Astrocyte of the cerebellum (primary cell): ENCODE measurements at regions not wholly inside any gene's neighbourhood (a gene's known extent, or its start where the extent isn't known, plus 50 kb on each side); places are given as distances from the start of the nearest gene placed in this dataset.

Experiments used
- DNase-seq: peaks from one replicate; pipeline ENCODE4 v3.0.0-alpha.2; 2011; ENCODE audit warnings: low read depth
- H3K4me3 ChIP-seq: 2 replicates; pipeline ENCODE4 v1.5.1; 2011; ENCODE audit warnings: mild to moderate bottlenecking, low read depth, low read length, moderate library complexity
- CTCF ChIP-seq: IDR thresholded peaks from 2 replicates; pipeline ENCODE4 v1.5.1; 2012; ENCODE audit warnings: low read length, low read depth, moderate library complexity, mild to moderate bottlenecking; ENCODE audit errors: missing control alignments
- in situ Hi-C: cut with HindIII; loops from 2 replicates; pipeline ENCODE4 v1.10.0; 2017; ENCODE audit warnings: low sequenced_read_pairs

- no peak for DNase-seq
- no peak for TF ChIP-seq CTCF
- in situ Hi-C loops: no loop called here
- H3K4me3 ChIP-seq: no peak overlapping the region
These were observed 55.9 kb upstream of the SNX9 start for GRCh38 chr6:157766901-157767774.

DNA sequence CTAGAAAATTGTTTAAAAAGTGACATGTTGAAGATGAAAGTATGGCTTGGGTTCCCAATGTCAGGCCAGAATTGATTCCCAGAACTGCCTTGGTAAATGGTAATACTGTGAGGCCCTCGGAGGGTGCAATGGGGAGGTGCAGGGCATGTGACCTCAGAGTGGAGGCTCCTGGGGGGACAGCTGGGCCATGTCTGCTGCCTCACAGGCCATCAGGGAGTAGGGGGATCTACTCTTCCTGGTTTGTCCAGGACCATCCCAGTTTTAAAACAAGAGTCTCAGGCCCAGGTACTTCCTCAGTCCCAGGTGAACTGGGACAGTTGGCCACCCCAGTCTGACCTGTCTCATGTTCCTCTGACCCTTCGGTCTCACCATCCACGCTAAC lies 55.3 kb upstream of the SNX9 start:
- no peak overlapping the region for H3K4me3 ChIP-seq
- in situ Hi-C loops: no loop called here
- no peak for DNase-seq
- no peak for TF ChIP-seq CTCF

GRCh38 chr6:157768304-157768703 lies 54.7 kb upstream of the SNX9 start:
- no peak overlapping the region for H3K4me3 ChIP-seq
- in situ Hi-C loops: no loop called here
- TF ChIP-seq CTCF: no peak
- no peak for DNase-seq

- DNase-seq: no peak
- in situ Hi-C loops: no loop called here
These were observed 54.0 kb upstream of the SNX9 start for GRCh38 chr6:157768863-157769551.

GRCh38 chr6:157769776-157770426 lies 53.1 kb upstream of the SNX9 start:
- DNase-seq: no peak
- no peak overlapping the region for H3K4me3 ChIP-seq
- TF ChIP-seq CTCF: no peak
- in situ Hi-C loops: no loop called here

More at GRCh38 chr6:157768863-157769551, 54.0 kb upstream of the SNX9 start:
- no peak for TF ChIP-seq CTCF
- no peak overlapping the region for H3K4me3 ChIP-seq

- no peak overlapping the region for H3K4me3 ChIP-seq
- DNase-seq: no peak
- no peak for TF ChIP-seq CTCF
- in situ Hi-C loops: no loop called here
These were observed 52.1 kb upstream of the SNX9 start for GRCh38 chr6:157770946-157771345.
